Dendritic cell treated with granulocyte-macrophage colony-stimulating factor and Interleukin-4, amounts not matched to agents 40 ng/mL and 50 ng/mL, for 4 days (primary cell): ENCODE measurements at regions not wholly inside any gene's neighbourhood (a gene's known extent, or its start where the extent isn't known, plus 50 kb on each side); places are given as distances from the start of the nearest gene placed in this dataset.

Source experiments
- H3K27ac Mint-ChIP-seq: one replicate; pipeline ENCODE4 v1.8.0; 2022; ENCODE audit warnings: mild to moderate bottlenecking, mixed read lengths
- H3K27me3 Mint-ChIP-seq: one replicate; pipeline ENCODE4 v1.8.0; 2022; ENCODE audit warnings: mild to moderate bottlenecking, mixed read lengths
- H3K36me3 Mint-ChIP-seq: one replicate; pipeline ENCODE4 v1.8.0; 2022; ENCODE audit warnings: low read depth, mixed read lengths
- H3K4me1 Mint-ChIP-seq: one replicate; pipeline ENCODE4 v1.8.0; 2022; ENCODE audit warnings: low read depth, mixed read lengths
- H3K4me3 Mint-ChIP-seq: one replicate; pipeline ENCODE4 v1.8.0; 2022; ENCODE audit warnings: mild to moderate bottlenecking, moderate library complexity, mixed read lengths
- H3K9me3 Mint-ChIP-seq: one replicate; pipeline ENCODE4 v1.8.0; 2022; ENCODE audit warnings: mixed read lengths
- intact Hi-C: fragments of 100-400 bp; cut with micrococcal nuclease; formaldehyde crosslinking; loops from one replicate; pipeline ENCODE4 v1.15.0; 2022

DNA sequence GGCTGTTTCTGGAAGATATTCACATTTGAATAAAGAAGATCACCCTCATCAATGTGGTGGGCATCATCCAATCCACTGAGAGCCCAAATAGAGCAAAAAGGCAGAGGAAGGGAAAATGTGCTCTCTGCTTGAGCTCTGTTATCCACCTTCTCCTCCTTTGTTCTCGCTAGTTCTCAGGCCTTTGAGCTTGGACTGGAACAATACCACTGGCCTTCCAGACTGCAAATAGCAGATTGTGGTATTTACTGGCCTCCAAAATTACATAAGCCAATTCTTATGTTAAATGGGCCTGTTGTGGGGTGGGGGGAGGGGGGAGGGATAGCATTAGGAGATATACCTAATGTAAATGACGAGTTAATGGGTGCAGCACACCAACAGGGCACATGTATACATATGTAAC lies 219.3 kb downstream of the C1orf94 start:
- H3K36me3 Mint-ChIP-seq = no peaks in the 10 kb centered on the region
- no peaks in the 10 kb centered on the region for H3K4me1 Mint-ChIP-seq
- H3K27me3 Mint-ChIP-seq = no peaks in the 10 kb centered on the region
- peaks cover 5% of the 10 kb centered on the region for H3K9me3 Mint-ChIP-seq
- no peak overlapping the region for H3K27ac Mint-ChIP-seq
- intact Hi-C loops = no loop called here
- H3K4me3 Mint-ChIP-seq = no peak overlapping the region

GRCh38 chr1:34398241-34398915 lies 221.7 kb downstream of the C1orf94 start:
- no peak overlapping the region for H3K27ac Mint-ChIP-seq
- intact Hi-C loops = no loop called here
- no peak overlapping the region for H3K4me3 Mint-ChIP-seq
- no peaks in the 10 kb centered on the region for H3K36me3 Mint-ChIP-seq
- no peaks in the 10 kb centered on the region for H3K27me3 Mint-ChIP-seq
- no peaks in the 10 kb centered on the region for H3K9me3 Mint-ChIP-seq
- no peaks in the 10 kb centered on the region for H3K4me1 Mint-ChIP-seq

- H3K27ac Mint-ChIP-seq = no peak overlapping the region
- no peaks in the 10 kb centered on the region for H3K27me3 Mint-ChIP-seq
- intact Hi-C loops = no loop called here
- H3K4me1 Mint-ChIP-seq = no peaks in the 10 kb centered on the region
- H3K9me3 Mint-ChIP-seq = no peaks in the 10 kb centered on the region
- H3K4me3 Mint-ChIP-seq = no peak overlapping the region
- H3K36me3 Mint-ChIP-seq = no peaks in the 10 kb centered on the region
These were observed 222.2 kb downstream of the C1orf94 start for GRCh38 chr1:34398916-34399275.

GRCh38 chr1:34400675-34401074 lies 224.0 kb downstream of the C1orf94 start:
- Mint-ChIP-seq H3K27ac (no peak overlapping the region), H3K36me3 (no peaks in the 10 kb centered on the region), H3K9me3 (no peaks in the 10 kb centered on the region), H3K4me3 (no peak overlapping the region), H3K27me3 (no peaks in the 10 kb centered on the region), H3K4me1 (no peaks in the 10 kb centered on the region)
- intact Hi-C loops = no loop called here

- Mint-ChIP-seq H3K27me3 (no peaks in the 10 kb centered on the region), H3K4me3 (no peak overlapping the region), H3K9me3 (no peaks in the 10 kb centered on the region), H3K4me1 (no peaks in the 10 kb centered on the region), H3K36me3 (no peaks in the 10 kb centered on the region), H3K27ac (no peak overlapping the region)
- intact Hi-C loops = no loop called here
These were observed 226.4 kb downstream of the C1orf94 start for GRCh38 chr1:34403156-34403555.

GRCh38 chr1:34404804-34405203 lies 228.1 kb downstream of the C1orf94 start:
- Mint-ChIP-seq H3K4me3 (no peak overlapping the region), H3K36me3 (no peaks in the 10 kb centered on the region), H3K9me3 (peaks cover 7% of the 10 kb centered on the region), H3K27ac (no peak overlapping the region), H3K27me3 (no peaks in the 10 kb centered on the region), H3K4me1 (no peaks in the 10 kb centered on the region)
- intact Hi-C loops = no loop called here

DNA sequence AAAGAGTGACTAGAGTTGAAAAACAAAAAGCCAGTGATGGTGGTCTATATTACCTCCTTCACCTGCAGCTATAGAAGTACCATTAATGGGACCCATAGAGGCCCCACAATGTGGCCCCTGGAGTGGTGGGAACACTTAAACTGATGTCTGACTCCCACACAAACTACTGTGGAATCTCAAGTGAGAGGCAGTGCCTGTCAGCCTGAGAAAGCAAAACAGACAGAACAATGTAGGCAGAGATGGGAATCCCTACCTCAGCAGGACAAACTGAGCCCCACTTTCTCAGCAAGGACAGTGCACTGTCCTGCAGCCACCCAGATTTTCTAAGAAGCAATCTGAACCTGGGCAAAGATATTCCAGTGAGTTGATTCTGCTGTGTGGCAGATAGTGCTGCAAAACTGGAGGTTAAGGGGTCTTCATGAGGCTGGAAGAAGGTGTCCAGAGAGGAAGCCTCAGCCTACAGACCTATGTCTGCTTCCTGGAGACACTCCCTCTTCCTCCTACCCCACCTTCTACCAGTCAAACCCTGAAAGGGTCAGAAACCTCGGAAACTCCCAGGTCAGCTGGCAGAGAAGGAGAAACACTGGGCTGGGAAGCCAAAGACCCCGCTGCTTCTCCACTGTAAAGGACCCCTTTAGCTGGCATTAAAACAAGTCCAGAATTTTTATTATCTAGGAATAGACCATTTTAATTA lies 228.7 kb downstream of the C1orf94 start:
- no peak overlapping the region for H3K27ac Mint-ChIP-seq
- H3K4me3 Mint-ChIP-seq = no peak overlapping the region
- intact Hi-C loops = no loop called here
- H3K9me3 Mint-ChIP-seq = peaks cover 7% of the 10 kb centered on the region
- no peaks in the 10 kb centered on the region for H3K27me3 Mint-ChIP-seq
- H3K36me3 Mint-ChIP-seq = no peaks in the 10 kb centered on the region
- no peaks in the 10 kb centered on the region for H3K4me1 Mint-ChIP-seq

GRCh38 chr1:34406377-34406776 lies 229.7 kb downstream of the C1orf94 start:
- Mint-ChIP-seq H3K27me3 (no peaks in the 10 kb centered on the region), H3K27ac (no peak overlapping the region), H3K9me3 (peaks cover 7% of the 10 kb centered on the region), H3K4me3 (no peak overlapping the region), H3K36me3 (no peaks in the 10 kb centered on the region), H3K4me1 (no peaks in the 10 kb centered on the region)
- intact Hi-C loops = no loop called here

GRCh38 chr1:34406833-34407539 lies 230.3 kb downstream of the C1orf94 start:
- H3K4me3 Mint-ChIP-seq = no peak overlapping the region
- H3K27me3 Mint-ChIP-seq = no peaks in the 10 kb centered on the region
- H3K4me1 Mint-ChIP-seq = no peaks in the 10 kb centered on the region
- H3K27ac Mint-ChIP-seq = no peak overlapping the region
- H3K36me3 Mint-ChIP-seq = no peaks in the 10 kb centered on the region
- intact Hi-C loops = no loop called here
- peaks cover 7% of the 10 kb centered on the region for H3K9me3 Mint-ChIP-seq

DNA sequence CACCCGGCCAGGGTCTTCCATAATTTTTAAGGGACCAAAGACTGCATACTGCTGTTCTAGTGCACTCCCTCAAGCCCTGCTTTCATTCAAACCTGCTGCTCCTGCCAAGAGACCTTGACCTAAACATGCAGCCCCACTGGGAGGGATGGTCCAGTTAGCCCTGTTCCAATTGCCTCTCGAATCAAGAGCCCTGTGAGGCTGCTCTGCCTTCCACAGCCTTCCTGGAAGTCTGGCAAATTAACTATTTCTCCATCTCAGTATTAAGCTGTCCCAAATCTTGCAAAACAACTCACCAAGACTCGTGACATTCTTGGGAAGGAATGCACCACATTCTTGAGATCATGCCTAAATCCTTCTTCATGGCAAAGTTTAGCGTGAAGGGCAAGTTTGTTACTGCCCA lies 231.3 kb downstream of the C1orf94 start:
- Mint-ChIP-seq H3K36me3 (no peaks in the 10 kb centered on the region), H3K9me3 (peaks cover 7% of the 10 kb centered on the region), H3K4me1 (no peaks in the 10 kb centered on the region), H3K27ac (no peak overlapping the region), H3K27me3 (no peaks in the 10 kb centered on the region), H3K4me3 (no peak overlapping the region)
- intact Hi-C loops = no loop called here

GRCh38 chr1:34409689-34410229 lies 233.1 kb downstream of the C1orf94 start:
- Mint-ChIP-seq H3K9me3 (peaks cover 7% of the 10 kb centered on the region), H3K36me3 (no peaks in the 10 kb centered on the region), H3K27me3 (no peaks in the 10 kb centered on the region), H3K27ac (no peak overlapping the region), H3K4me3 (no peak overlapping the region), H3K4me1 (no peaks in the 10 kb centered on the region)
- intact Hi-C loops = no loop called here

DNA sequence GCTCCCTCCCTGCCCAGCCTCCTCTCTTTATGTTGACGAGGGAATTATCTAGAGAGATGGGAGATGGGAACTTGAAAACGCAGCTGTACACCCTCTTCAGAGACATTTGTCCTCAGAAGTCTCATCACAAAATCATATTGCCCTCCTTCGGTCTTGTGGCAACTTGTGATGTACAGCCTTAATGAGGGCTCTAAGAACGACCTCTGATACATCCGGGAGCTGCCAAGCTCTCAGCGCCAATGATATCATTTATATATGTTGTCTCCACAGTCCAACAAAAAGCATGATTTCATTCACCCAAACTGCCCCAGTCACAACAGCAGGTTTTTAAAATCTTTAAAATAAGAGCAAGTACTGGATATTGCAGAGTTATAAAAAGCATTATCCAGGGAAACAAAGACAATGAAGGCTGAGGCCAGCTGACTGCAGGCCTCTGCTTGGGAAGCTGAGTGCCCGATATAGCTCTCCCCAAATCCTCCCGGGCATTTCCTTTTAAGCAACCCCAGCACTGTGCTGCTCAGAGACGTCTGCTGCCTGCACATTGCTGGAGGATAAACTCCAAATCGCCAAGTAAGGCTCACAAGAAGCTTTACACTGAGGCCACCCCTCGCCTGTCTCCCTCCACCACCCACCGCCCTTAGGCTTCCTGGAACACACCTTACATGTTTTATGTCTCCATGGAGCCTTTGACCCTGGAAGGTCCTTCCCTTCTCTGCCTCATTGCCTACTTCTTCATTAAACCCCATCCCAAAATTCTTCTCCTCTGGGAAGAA lies 236.1 kb downstream of the C1orf94 start:
- Mint-ChIP-seq H3K9me3 (peaks cover 7% of the 10 kb centered on the region), H3K36me3 (no peaks in the 10 kb centered on the region), H3K4me3 (no peak overlapping the region), H3K27ac (no peak overlapping the region), H3K4me1 (no peaks in the 10 kb centered on the region), H3K27me3 (no peaks in the 10 kb centered on the region)
- intact Hi-C loops = no loop called here

DNA sequence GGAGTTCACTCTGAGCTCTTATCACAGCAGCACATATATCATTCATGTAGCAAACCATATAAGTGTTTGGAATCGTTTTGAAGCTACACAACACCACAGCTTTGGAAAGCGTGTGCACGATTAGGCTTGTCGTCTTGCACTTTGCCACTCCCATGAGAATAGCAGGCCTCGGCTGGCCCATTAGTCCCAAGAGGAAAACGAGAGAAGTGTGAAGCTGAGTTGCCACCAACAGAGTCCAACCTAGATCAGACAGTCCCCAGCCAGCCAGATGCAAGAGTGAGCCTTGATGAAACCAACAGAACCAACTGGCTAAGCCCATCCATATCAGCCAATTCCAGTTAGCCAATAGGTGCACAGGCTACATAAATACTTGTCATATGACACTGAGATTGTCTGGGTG lies 238.4 kb downstream of the C1orf94 start:
- H3K9me3 Mint-ChIP-seq = no peaks in the 10 kb centered on the region
- no peaks in the 10 kb centered on the region for H3K27me3 Mint-ChIP-seq
- H3K4me3 Mint-ChIP-seq = no peak overlapping the region
- H3K27ac Mint-ChIP-seq = no peak overlapping the region
- intact Hi-C loops = no loop called here
- no peaks in the 10 kb centered on the region for H3K36me3 Mint-ChIP-seq
- no peaks in the 10 kb centered on the region for H3K4me1 Mint-ChIP-seq

GRCh38 chr1:34418166-34418565 lies 241.5 kb downstream of the C1orf94 start:
- intact Hi-C loops = no loop called here
- H3K4me3 Mint-ChIP-seq = no peak overlapping the region
- H3K4me1 Mint-ChIP-seq = no peaks in the 10 kb centered on the region
- no peaks in the 10 kb centered on the region for H3K36me3 Mint-ChIP-seq
- no peaks in the 10 kb centered on the region for H3K9me3 Mint-ChIP-seq
- H3K27ac Mint-ChIP-seq = no peak overlapping the region
- H3K27me3 Mint-ChIP-seq = no peaks in the 10 kb centered on the region
